Left lung (tissue), 4 donors: ENCODE measurements at regions not wholly inside any gene's neighbourhood (a gene's known extent, or its start where the extent isn't known, plus 50 kb on each side); places are given as distances from the start of the nearest gene placed in this dataset.

Source experiments
- ATAC-seq: fragments of 200-7000 bp; cut with Tn5 transposase; one replicate; pipeline ENCODE4 v1.9.1; 2020; ENCODE audit warnings: moderate library complexity
- DNase-seq, 4 donors: peaks; one replicate each; pipeline ENCODE4 v3.0.0-alpha.2; 2013 to 2020
- H3K27ac ChIP-seq, 2 donors: fragments of 200-600 bp; sonication (generic) in 1 of 2; one replicate each; pipeline versions ENCODE4 v1.5.0 to v1.8.0; 2020 to 2021
- H3K27me3 ChIP-seq, 2 donors: fragments of 200-600 bp; sonication (generic) in 1 of 2; one replicate each; pipeline versions ENCODE4 v1.5.0 to v1.8.0; 2020 to 2021
- H3K36me3 ChIP-seq, 2 donors: fragments of 200-600 bp; sonication (generic) in 1 of 2; one replicate each; pipeline versions ENCODE4 v1.5.0 to v1.8.0; 2020 to 2021
- H3K4me1 ChIP-seq, 2 donors: fragments of 200-600 bp; one replicate each; pipeline ENCODE4 v1.8.0; 2021
- H3K4me3 ChIP-seq, 2 donors: fragments of 200-600 bp; sonication (generic) in 1 of 2; one replicate each; pipeline versions ENCODE4 v1.5.0 to v1.8.0; 2020 to 2021; ENCODE audit warnings: mild to moderate bottlenecking in 1 of 2
- H3K9me3 ChIP-seq, 2 donors: fragments of 200-600 bp; sonication (generic) in 1 of 2; one replicate each; pipeline versions ENCODE4 v1.5.0 to v1.8.0; 2020 to 2021
- intact Hi-C, 2 donors: fragments of 100-400 bp; cut with DNase I; formaldehyde crosslinking; loops; one replicate each; pipeline versions ENCODE4 v1.11.2 to v1.14.2; 2022
- TF ChIP-seq, protein P1 (sequence below), 2 donors: fragments of 200-600 bp; sonication (generic) in 1 of 2; IDR thresholded peaks; one replicate each; pipeline versions ENCODE4 v1.5.0 to v1.8.0; 2021; ENCODE audit warnings: antibody characterized with exemption in 2 of 2
- donor health status: DM: no; HTN: yes; CAD: no.
- donor health status: DM: no; HTN: no; CAD: no.

DNA sequence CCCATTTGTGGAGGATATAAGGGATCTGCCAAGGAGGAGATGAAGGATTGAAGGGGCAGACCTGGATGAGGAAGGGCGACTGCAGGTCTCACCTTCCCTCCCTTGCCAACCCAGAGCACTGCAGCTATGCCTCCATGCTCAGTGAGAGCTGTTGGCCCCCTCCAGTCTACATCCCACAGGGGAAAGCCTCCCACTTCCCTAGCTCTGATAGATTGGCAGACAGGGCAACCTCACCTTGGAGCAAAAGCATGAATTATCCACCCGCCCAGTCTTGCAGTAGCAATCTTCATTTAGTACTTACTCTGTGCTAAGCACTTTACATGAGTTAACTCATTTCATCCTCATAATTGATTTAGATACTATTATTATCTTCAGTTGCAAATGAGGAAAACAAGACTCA, 70.4 kb upstream of the SMNDC1 start:
- intact Hi-C loops: no loop called here
- TF ChIP-seq, protein P1, sequence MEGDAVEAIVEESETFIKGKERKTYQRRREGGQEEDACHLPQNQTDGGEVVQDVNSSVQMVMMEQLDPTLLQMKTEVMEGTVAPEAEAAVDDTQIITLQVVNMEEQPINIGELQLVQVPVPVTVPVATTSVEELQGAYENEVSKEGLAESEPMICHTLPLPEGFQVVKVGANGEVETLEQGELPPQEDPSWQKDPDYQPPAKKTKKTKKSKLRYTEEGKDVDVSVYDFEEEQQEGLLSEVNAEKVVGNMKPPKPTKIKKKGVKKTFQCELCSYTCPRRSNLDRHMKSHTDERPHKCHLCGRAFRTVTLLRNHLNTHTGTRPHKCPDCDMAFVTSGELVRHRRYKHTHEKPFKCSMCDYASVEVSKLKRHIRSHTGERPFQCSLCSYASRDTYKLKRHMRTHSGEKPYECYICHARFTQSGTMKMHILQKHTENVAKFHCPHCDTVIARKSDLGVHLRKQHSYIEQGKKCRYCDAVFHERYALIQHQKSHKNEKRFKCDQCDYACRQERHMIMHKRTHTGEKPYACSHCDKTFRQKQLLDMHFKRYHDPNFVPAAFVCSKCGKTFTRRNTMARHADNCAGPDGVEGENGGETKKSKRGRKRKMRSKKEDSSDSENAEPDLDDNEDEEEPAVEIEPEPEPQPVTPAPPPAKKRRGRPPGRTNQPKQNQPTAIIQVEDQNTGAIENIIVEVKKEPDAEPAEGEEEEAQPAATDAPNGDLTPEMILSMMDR (IDR thresholded peaks at IDR 0.05): no peak
- Histone ChIP-seq H3K27ac (no peak overlapping the region), H3K4me3 (no peak overlapping the region), H3K9me3 (no peaks in the 10 kb centered on the region), H3K36me3 (no peaks in the 10 kb centered on the region), H3K27me3 (no peaks in the 10 kb centered on the region), H3K4me1 (peaks cover 0 to 4% of the 10 kb centered on the region in 2 donors)
- DNase-seq (no peak), ATAC-seq (no peak)

DNA sequence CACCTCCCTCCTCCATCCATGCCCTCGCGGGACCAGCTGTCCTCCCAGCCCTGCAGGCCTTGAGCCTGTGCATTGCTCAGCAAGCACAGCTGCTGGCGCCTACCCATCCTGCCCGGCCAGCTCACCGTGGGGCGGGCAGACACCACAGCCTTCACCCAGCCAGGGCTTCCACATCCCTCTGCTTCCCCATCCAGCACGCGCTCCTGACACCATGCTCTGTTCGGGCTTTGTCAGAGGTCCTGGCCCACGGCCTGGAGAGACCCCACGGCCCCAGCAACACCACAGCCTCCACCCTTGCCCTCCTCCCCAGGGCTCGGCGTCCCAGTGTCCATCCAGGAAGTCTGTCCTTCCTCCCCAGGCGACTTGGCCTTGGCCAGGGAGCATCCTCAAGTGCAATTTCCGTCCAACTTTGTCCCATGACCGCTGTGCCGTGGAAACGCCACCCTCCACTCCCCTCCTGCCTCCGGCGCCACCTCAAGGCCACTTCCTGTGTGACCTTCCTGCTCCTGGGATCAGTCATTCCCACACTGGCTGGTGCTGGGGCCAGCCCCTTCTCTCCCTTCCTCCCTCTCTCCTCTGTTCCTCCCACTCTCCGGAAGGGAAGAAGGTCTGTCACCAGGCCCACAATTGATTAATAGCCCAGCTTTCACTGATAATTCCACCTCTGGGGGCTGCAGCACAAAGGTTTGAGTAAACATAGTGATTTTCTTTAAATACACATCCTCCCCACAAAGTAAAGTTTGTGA, 71.5 kb upstream of the SMNDC1 start:
- peak; percentile 51 for ATAC-seq
- Histone ChIP-seq H3K4me3 (no peak overlapping the region), H3K27me3 (no peaks in the 10 kb centered on the region), H3K27ac (peak overlapping the region in 1 of 2 donors; percentile 62), H3K9me3 (no peaks in the 10 kb centered on the region), H3K4me1 (peaks cover 0 to 4% of the 10 kb centered on the region in 2 donors), H3K36me3 (no peaks in the 10 kb centered on the region)
- peak in 1 of 4 donors; percentile 43 for DNase-seq
- intact Hi-C loops: no loop called here
- TF ChIP-seq, protein P1 (IDR thresholded peaks at IDR 0.05): no peak

DNA sequence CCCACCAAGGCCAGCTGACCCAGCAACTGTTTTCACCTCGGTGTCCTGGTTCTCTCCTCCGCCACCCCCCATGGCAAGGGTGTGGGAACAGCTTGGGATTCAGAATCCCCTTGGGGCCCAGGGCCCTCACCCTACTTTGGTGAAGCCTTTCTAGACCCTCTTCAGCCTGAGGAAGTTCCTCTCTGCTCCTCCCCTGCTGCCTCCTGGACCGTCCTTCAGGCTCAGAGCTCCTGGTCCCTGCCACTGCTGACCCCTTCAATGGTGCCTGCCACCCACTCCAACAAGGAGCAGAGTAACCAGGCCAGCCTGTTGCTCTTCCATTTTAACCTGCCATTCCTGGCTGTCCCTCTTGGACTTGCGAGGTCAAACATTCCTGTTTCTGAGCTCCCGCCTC, 72.0 kb upstream of the SMNDC1 start:
- no peaks in the 10 kb centered on the region for H3K9me3 ChIP-seq
- no peak overlapping the region for H3K4me3 ChIP-seq
- peaks cover 0 to 4% of the 10 kb centered on the region in 2 donors for H3K4me1 ChIP-seq
- ATAC-seq (no peak), DNase-seq (no peak)
- H3K27ac ChIP-seq: peak overlapping the region in 1 of 2 donors; percentile 62
- intact Hi-C loops: no loop called here
- no peaks in the 10 kb centered on the region for H3K36me3 ChIP-seq
- TF ChIP-seq, protein P1 (IDR thresholded peaks at IDR 0.05): no peak
- no peaks in the 10 kb centered on the region for H3K27me3 ChIP-seq

DNA sequence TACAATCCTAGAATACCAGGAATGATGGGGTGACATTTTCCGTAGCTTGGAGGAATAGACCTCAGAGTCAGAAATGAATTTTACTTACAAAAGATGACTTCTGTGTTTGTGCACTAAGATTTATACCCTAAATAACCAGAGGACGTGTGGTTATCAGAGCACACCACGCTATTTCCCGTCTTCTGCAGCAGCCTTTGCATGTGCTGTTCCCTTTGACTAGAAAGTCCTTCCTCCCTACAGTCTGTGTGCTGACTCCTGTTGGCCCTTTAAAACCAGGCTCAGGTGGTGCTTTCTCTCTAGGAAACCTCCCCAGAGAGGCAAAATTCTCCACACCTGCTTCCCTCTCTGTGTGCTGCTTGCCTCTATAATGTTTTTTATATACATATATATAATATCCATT, 73.3 kb upstream of the SMNDC1 start:
- Histone ChIP-seq H3K4me3 (no peak overlapping the region), H3K4me1 (peaks cover 0 to 4% of the 10 kb centered on the region in 2 donors), H3K36me3 (no peaks in the 10 kb centered on the region), H3K9me3 (no peaks in the 10 kb centered on the region), H3K27me3 (no peaks in the 10 kb centered on the region), H3K27ac (no peak overlapping the region)
- TF ChIP-seq, protein P1 (IDR thresholded peaks at IDR 0.05): no peak
- no peak for DNase-seq
- ATAC-seq: no peak
- intact Hi-C loops: no loop called here

DNA sequence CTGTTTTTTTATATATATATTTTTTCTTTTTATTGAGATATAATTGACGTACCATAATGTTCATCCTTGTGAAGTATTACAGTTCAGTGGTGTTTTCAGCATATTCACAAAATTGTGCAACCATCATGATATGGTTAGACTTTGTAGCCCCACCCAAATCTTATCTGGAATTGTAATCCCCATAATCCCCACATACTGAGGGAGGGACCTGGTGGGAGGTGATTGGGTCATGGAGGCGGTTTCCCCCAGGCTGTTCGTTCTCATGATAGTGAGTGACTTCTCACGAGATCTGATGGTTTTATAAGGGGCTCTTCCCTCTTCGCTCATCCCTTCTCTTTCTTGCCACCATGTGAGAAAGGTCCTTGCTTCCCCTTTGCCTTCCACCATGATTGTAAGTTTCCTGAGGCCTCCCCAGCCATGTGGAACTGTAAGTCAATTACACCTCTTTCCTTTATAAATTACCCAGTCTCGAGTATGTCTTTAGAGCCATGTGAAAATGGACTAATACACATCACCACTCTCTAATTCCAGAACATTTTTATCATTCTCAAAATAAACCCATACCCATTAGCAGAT, 73.9 kb upstream of the SMNDC1 start:
- DNase-seq (no peak), ATAC-seq (no peak)
- peaks cover 0 to 4% of the 10 kb centered on the region in 2 donors for H3K4me1 ChIP-seq
- TF ChIP-seq, protein P1 (IDR thresholded peaks at IDR 0.05): no peak
- no peaks in the 10 kb centered on the region for H3K9me3 ChIP-seq
- H3K27me3 ChIP-seq: no peaks in the 10 kb centered on the region
- no peaks in the 10 kb centered on the region for H3K36me3 ChIP-seq
- no peak overlapping the region for H3K27ac ChIP-seq
- H3K4me3 ChIP-seq: no peak overlapping the region
- intact Hi-C loops: no loop called here
